Astrocyte (in vitro differentiated cells and primary cell): ENCODE measurements at regions not wholly inside any gene's neighbourhood (a gene's known extent, or its start where the extent isn't known, plus 50 kb on each side); places are given as distances from the start of the nearest gene placed in this dataset.

Source experiments
- DNase-seq: peaks from one replicate; pipeline ENCODE4 v3.0.0-alpha.2; 2010; ENCODE audit warnings: low read depth
- FAIRE-seq: peaks from 2 replicates; lab custom pipeline; 2011; peaks lifted over from hg19 to GRCh38; lab: Jason Lieb, UNC
- H2AFZ ChIP-seq: 2 replicates; pipeline ENCODE4 v1.6.0; 2012; ENCODE audit warnings: low read depth, low read length, inconsistent platforms
- H3K27ac ChIP-seq: 2 replicates; pipeline ENCODE4 v1.5.1; 2011; ENCODE audit warnings: low read depth, low read length, inconsistent platforms
- H3K27me3 ChIP-seq: 2 replicates; pipeline ENCODE4 v1.6.0; 2011; ENCODE audit warnings: low read length, inconsistent platforms; ENCODE audit not compliant: insufficient read depth
- H3K36me3 ChIP-seq: 2 replicates; pipeline ENCODE4 v1.5.1; 2011; ENCODE audit warnings: low read length, inconsistent platforms; ENCODE audit not compliant: insufficient read depth
- H3K4me1 ChIP-seq: 2 replicates; pipeline ENCODE4 v1.5.1; 2011; ENCODE audit warnings: low read length, inconsistent platforms; ENCODE audit not compliant: insufficient read depth
- H3K4me2 ChIP-seq: 2 replicates; pipeline ENCODE4 v1.6.0; 2012; ENCODE audit warnings: low read length, inconsistent platforms
- H3K4me3 ChIP-seq: 2 replicates; pipeline ENCODE4 v1.5.1; 2011; ENCODE audit warnings: low read depth, mild to moderate bottlenecking, low read length, inconsistent platforms; ENCODE audit not compliant: insufficient read depth
- H3K79me2 ChIP-seq: 2 replicates; pipeline ENCODE4 v1.6.0; 2012; ENCODE audit warnings: mild to moderate bottlenecking, low read length, inconsistent platforms; ENCODE audit not compliant: insufficient read depth
- H3K9ac ChIP-seq: 2 replicates; pipeline ENCODE4 v1.6.0; 2012; ENCODE audit warnings: mild to moderate bottlenecking, low read length, inconsistent platforms
- H3K9me3 ChIP-seq: 2 replicates; pipeline ENCODE4 v1.5.1; 2012; ENCODE audit warnings: low read depth, mild to moderate bottlenecking, low read length, inconsistent platforms; ENCODE audit not compliant: insufficient read depth
- H4K20me1 ChIP-seq: 2 replicates; pipeline ENCODE4 v1.6.0; 2012; ENCODE audit warnings: low read length, inconsistent platforms; ENCODE audit not compliant: insufficient read depth
- H3K27ac Mint-ChIP-seq: one replicate; pipeline ENCODE4 v1.8.0; 2021; ENCODE audit warnings: mild to moderate bottlenecking, mixed read lengths; ENCODE audit not compliant: unreplicated experiment
- H3K27me3 Mint-ChIP-seq: one replicate; pipeline ENCODE4 v1.8.0; 2021; ENCODE audit warnings: low read depth, mixed read lengths; ENCODE audit not compliant: unreplicated experiment
- H3K36me3 Mint-ChIP-seq: one replicate; pipeline ENCODE4 v1.8.0; 2021; ENCODE audit warnings: low read depth, mixed read lengths; ENCODE audit not compliant: unreplicated experiment
- H3K4me1 Mint-ChIP-seq: one replicate; pipeline ENCODE4 v1.8.0; 2021; ENCODE audit warnings: low read depth, mixed read lengths; ENCODE audit not compliant: unreplicated experiment
- H3K4me3 Mint-ChIP-seq: one replicate; pipeline ENCODE4 v1.8.0; 2021; ENCODE audit warnings: mild to moderate bottlenecking, moderate library complexity, mixed read lengths; ENCODE audit not compliant: unreplicated experiment
- H3K9me3 Mint-ChIP-seq: one replicate; pipeline ENCODE4 v1.8.0; 2021; ENCODE audit warnings: mild to moderate bottlenecking, mixed read lengths; ENCODE audit not compliant: unreplicated experiment
- EZH2 ChIP-seq: IDR thresholded peaks from 2 replicates; pipeline ENCODE4 v1.6.1; 2012; ENCODE audit warnings: mild to moderate bottlenecking, low read length, inconsistent platforms; ENCODE audit not compliant: insufficient read depth
- TF ChIP-seq, protein P1 (sequence below): IDR thresholded peaks from 2 replicates; pipeline ENCODE4 v1.5.1; 2011; ENCODE audit warnings: low read depth, mild to moderate bottlenecking, inconsistent platforms, low read length, moderate library complexity; ENCODE audit not compliant: insufficient read depth

- H3K4me1 ChIP-seq, result no peaks in the 10 kb centered on the region
- H3K4me2 ChIP-seq, result no peak overlapping the region
- peaks cover 10% of the 10 kb centered on the region for H3K4me1 Mint-ChIP-seq
- no peak overlapping the region for H3K27ac Mint-ChIP-seq
- H3K4me3 Mint-ChIP-seq, result no peak overlapping the region
- H3K27me3 Mint-ChIP-seq, result no peaks in the 10 kb centered on the region
- no peaks in the 10 kb centered on the region for H3K79me2 ChIP-seq
- H4K20me1 ChIP-seq, result no peaks in the 10 kb centered on the region
- H3K27ac ChIP-seq, result no peak overlapping the region
- no peak overlapping the region for H3K9ac ChIP-seq
- DNase-seq (no peak), FAIRE-seq (no peak)
- peaks cover 3% of the 10 kb centered on the region for H3K9me3 Mint-ChIP-seq
- no peak overlapping the region for H2AFZ ChIP-seq
- H3K27me3 ChIP-seq, result no peaks in the 10 kb centered on the region
- TF ChIP-seq, protein P1, sequence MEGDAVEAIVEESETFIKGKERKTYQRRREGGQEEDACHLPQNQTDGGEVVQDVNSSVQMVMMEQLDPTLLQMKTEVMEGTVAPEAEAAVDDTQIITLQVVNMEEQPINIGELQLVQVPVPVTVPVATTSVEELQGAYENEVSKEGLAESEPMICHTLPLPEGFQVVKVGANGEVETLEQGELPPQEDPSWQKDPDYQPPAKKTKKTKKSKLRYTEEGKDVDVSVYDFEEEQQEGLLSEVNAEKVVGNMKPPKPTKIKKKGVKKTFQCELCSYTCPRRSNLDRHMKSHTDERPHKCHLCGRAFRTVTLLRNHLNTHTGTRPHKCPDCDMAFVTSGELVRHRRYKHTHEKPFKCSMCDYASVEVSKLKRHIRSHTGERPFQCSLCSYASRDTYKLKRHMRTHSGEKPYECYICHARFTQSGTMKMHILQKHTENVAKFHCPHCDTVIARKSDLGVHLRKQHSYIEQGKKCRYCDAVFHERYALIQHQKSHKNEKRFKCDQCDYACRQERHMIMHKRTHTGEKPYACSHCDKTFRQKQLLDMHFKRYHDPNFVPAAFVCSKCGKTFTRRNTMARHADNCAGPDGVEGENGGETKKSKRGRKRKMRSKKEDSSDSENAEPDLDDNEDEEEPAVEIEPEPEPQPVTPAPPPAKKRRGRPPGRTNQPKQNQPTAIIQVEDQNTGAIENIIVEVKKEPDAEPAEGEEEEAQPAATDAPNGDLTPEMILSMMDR, result no peak
- no peak for TF ChIP-seq EZH2
- H3K36me3 ChIP-seq, result no peaks in the 10 kb centered on the region
- H3K36me3 Mint-ChIP-seq, result no peaks in the 10 kb centered on the region
- peaks cover 3% of the 10 kb centered on the region for H3K9me3 ChIP-seq
- no peak overlapping the region for H3K4me3 ChIP-seq
These were observed 134.3 kb downstream of the MAP3K21 start for GRCh38 chr1:233461847-233462246.

- Histone ChIP-seq H3K9me3 (peaks cover 3% of the 10 kb centered on the region), H3K9ac (no peak overlapping the region), H3K4me2 (no peak overlapping the region), H3K36me3 (no peaks in the 10 kb centered on the region), H3K4me1 (no peaks in the 10 kb centered on the region), H4K20me1 (no peaks in the 10 kb centered on the region), H2AFZ (no peak overlapping the region), H3K79me2 (no peaks in the 10 kb centered on the region), H3K27me3 (no peaks in the 10 kb centered on the region), H3K27ac (no peak overlapping the region), H3K4me3 (no peak overlapping the region)
- FAIRE-seq (no peak), DNase-seq (no peak)
- peaks cover 10% of the 10 kb centered on the region for H3K4me1 Mint-ChIP-seq
- TF ChIP-seq, protein P1, result no peak
- no peak for TF ChIP-seq EZH2
- no peak overlapping the region for H3K4me3 Mint-ChIP-seq
- H3K27ac Mint-ChIP-seq, result no peak overlapping the region
- peaks cover 3% of the 10 kb centered on the region for H3K9me3 Mint-ChIP-seq
- H3K27me3 Mint-ChIP-seq, result no peaks in the 10 kb centered on the region
- H3K36me3 Mint-ChIP-seq, result no peaks in the 10 kb centered on the region
These were observed 135.8 kb downstream of the MAP3K21 start for GRCh38 chr1:233463333-233463732.

GRCh38 chr1:233465745-233466343, 138.3 kb downstream of the MAP3K21 start:
- DNase-seq (no peak), FAIRE-seq (no peak)
- Histone ChIP-seq H3K4me1 (no peaks in the 10 kb centered on the region), H3K4me2 (no peak overlapping the region), H3K79me2 (no peaks in the 10 kb centered on the region), H3K9ac (no peak overlapping the region), H3K27ac (no peak overlapping the region), H3K4me3 (no peak overlapping the region), H4K20me1 (no peaks in the 10 kb centered on the region), H3K9me3 (peaks cover 3% of the 10 kb centered on the region), H3K27me3 (no peaks in the 10 kb centered on the region), H3K36me3 (no peaks in the 10 kb centered on the region), H2AFZ (no peak overlapping the region)
- Mint-ChIP-seq H3K4me1 (no peaks in the 10 kb centered on the region), H3K36me3 (no peaks in the 10 kb centered on the region), H3K4me3 (no peak overlapping the region), H3K27me3 (no peaks in the 10 kb centered on the region), H3K27ac (no peak overlapping the region), H3K9me3 (peaks cover 3% of the 10 kb centered on the region)
- TF ChIP-seq EZH2, result no peak
- TF ChIP-seq, protein P1, result no peak
